ENCODE measurements at regions not wholly inside any gene's neighbourhood (a gene's known extent, or its start where the extent isn't known, plus 50 kb on each side); places are given as distances from the start of the nearest gene placed in this dataset.
A peak's percentile ranks its signal among the peaks of the same experiment; 100 is the strongest.

DNA sequence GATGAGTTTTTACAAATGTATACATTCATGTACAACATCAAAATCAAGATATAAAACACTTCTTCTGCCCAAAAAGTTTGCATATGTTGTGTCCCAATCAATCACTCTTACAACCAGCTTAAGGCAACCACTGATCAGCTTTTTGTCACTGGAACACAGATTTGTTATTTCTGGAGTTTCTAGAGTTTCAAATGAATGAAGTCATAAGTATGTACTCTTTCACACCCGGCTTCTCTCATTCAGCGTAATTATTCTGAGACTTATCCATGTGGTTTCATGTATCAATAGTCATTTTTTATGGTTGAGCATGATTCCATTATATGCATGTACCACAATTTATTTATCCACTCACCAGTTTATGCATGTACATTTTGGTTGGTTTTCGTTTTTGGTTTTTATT, 53.0 kb upstream of the CORO2B start:
- DNase-seq: no peak

DNA sequence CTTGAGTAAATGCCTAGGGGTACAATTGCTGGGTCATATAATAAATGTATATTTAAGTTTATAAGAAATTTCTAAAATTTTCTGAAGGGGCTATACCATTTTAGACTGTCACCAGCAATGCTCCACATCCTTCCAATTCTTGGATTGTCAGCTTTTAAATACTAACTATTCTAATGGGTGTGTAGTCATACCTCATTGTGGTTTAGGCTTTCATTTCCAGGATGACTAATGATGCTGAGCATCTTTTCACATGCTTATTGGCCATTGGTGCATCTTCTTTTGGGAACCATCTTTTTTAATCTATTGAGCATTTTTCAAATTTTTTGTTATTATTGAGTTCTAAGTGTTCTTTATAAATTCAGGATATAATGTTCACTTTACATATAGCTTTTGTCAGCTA, 52.5 kb upstream of the CORO2B start:
- peak in 1 of 5 experiments; percentile 49 for DNase-seq

DNA sequence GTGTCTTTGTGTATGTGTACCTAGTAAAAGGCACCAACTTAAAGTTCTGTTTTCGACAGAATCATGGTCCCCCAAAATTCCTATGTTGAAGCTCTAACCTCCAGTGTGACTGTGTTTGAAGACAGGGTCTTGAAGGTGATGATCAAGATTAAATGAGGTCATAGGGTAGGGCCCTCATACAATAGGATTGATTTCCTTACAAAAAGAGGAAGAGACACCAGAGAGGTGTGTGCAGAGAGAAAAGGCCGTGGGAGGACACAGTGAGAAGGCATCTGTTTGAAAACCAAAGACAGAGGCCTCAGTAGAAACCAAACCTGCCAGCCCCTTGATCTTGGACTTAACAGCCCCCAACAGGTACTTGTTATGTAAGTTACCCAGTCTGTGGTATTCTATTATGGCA, 52.0 kb upstream of the CORO2B start:
- no peak for DNase-seq

DNA sequence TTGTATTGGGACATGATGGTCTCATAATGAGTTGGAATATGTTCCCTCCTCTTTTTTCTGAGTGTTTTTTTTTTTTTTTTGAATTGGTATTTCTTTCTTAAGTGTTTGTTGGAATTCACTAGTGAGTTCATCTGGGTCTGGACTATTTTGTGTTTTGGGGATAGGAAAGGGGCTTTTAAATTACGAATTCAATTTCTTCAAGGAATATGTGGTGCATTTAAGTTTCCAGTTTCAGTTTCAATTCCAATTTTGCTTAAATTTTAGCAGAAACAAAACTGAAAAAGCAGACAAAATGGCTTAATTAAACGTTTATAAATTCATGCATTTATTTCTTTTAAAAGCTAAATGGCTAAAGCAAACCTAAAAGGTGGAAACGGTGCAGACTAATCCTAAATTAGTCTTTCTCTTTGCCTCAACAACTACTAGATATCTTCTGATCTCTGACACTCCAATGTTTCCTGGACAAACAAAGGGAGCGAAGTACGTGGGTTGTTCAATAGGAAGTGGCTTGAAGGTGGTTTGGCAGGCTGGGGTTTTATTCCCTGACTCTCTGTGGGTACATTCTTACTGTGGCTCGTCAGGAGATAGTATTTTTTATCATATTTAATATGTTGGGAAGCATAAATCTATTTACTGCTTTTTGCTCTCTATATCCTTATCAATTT, 50.0 kb upstream of the CORO2B start:
- DNase-seq: no peak
